ENCODE measurements at regions not wholly inside any gene's neighbourhood (a gene's known extent, or its start where the extent isn't known, plus 50 kb on each side); places are given as distances from the start of the nearest gene placed in this dataset.

DNA sequence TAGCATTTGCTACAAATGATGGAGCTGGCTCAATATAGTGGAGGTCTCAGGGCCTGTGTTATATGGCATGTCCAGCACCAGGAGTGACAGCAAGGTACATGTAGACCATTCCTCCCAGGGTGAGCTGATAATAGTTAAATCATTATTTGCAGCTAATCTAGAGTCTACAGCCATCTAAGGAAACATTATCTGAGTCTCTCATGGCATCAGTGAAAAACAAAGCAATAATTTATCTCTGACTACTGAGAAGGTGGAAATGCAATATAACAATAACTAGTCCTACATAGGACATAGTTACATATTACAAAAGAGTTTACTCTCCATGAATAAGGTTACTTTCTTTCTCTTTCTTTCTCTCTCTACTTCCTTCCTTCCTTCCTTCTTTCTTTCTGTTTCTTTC is 143.4 kb upstream of the KCNK2 start:
- Histone ChIP-seq H3K36me3 (replicated peaks in 1 of 2; ENCODE audit: control insufficient read depth in 1 of 2, insufficient read depth in 2 of 2, low read length in 1 of 2) (no peaks in the 10 kb centered on the region), H3K4me3 (ENCODE audit: low read depth in 2 of 2, low read length in 1 of 2) (no peak overlapping the region), H3K79me2 (ENCODE audit: insufficient read depth) (no peaks in the 10 kb centered on the region), H3K4me1 (ENCODE audit: control insufficient read depth in 1 of 2, insufficient read depth in 2 of 2, low read depth in 1 of 2, low read length in 1 of 2) (no peaks in the 10 kb centered on the region; a peak in 2 of 4 replicates), H3F3A (replicated peaks; ENCODE audit: insufficient read depth) (no peaks in the 10 kb centered on the region), H3K27ac (ENCODE audit: low read depth in 2 of 2, low read length in 1 of 2) (no peak overlapping the region), H3K4me2 (no peak overlapping the region), H3K9me2 (no peaks in the 10 kb centered on the region), H2AFZ (ENCODE audit: low read depth) (no peak overlapping the region), H3K27me3 (ENCODE audit: insufficient read depth) (no peaks in the 10 kb centered on the region), H3K9me3 (no peaks in the 10 kb centered on the region), H3K9ac (no peak overlapping the region), H4K20me1 (ENCODE audit: insufficient read depth) (no peaks in the 10 kb centered on the region)
- no peak for DNase-seq
- ChIA-PET CTCF (no interaction called here), POLR2A (no interaction called here)
- TF ChIP-seq JUND (IDR thresholded peaks at IDR 0.05) (no peak), MEF2A (IDR thresholded peaks at IDR 0.05; ENCODE audit: borderline replicate concordance, low read depth) (no peak)

DNA sequence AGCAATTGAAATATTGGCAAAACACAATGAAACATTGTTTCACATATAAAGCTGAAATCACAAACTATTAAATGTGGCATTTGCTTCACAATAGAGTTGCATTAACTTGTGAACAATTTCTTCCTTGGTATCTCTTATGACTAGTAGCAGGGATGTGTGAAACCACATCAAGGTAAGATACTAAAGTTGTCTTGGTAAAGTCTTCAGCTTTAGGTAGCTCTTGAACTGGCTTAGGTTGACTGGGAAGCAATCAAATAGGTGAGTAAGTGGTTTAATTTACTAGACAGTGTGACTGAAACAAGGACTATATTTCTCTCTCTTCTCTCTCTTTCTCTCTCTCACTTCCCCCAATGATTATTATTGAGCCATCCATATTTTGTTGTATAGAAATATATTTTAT is 141.5 kb upstream of the KCNK2 start:
- Histone ChIP-seq H4K20me1 (ENCODE audit: insufficient read depth) (no peaks in the 10 kb centered on the region), H3K4me1 (ENCODE audit: control insufficient read depth in 1 of 2, insufficient read depth in 2 of 2, low read depth in 1 of 2, low read length in 1 of 2) (no peaks in the 10 kb centered on the region; a peak in 1 of 4 replicates), H3K27ac (ENCODE audit: low read depth in 2 of 2, low read length in 1 of 2) (no peak overlapping the region), H3K79me2 (ENCODE audit: insufficient read depth) (no peaks in the 10 kb centered on the region), H3K9ac (no peak overlapping the region), H3K9me2 (no peaks in the 10 kb centered on the region), H3K4me3 (ENCODE audit: low read depth in 2 of 2, low read length in 1 of 2) (no peak overlapping the region), H3K27me3 (ENCODE audit: insufficient read depth) (no peaks in the 10 kb centered on the region), H3F3A (replicated peaks; ENCODE audit: insufficient read depth) (no peaks in the 10 kb centered on the region), H3K9me3 (no peaks in the 10 kb centered on the region), H3K4me2 (no peak overlapping the region), H2AFZ (ENCODE audit: low read depth) (no peak overlapping the region), H3K36me3 (replicated peaks in 1 of 2; ENCODE audit: control insufficient read depth in 1 of 2, insufficient read depth in 2 of 2, low read length in 1 of 2) (no peaks in the 10 kb centered on the region)
- CTCF ChIA-PET: no interaction called here
- DNase-seq: no peak
- POLR2A ChIA-PET: no interaction called here
- TF ChIP-seq SMC3 (IDR thresholded peaks at IDR 0.05; ENCODE audit: low read depth, low read length) (no peak), ELF1 (IDR thresholded peaks at IDR 0.05) (no peak), NFIC (IDR thresholded peaks at IDR 0.05; ENCODE audit: borderline replicate concordance) (no peak), MEF2A (IDR thresholded peaks at IDR 0.05; ENCODE audit: borderline replicate concordance, low read depth) (no peak), RAD21 (IDR thresholded peaks at IDR 0.05; ENCODE audit: low read length) (no peak), TEAD4 (IDR thresholded peaks at IDR 0.05; ENCODE audit: borderline replicate concordance, insufficient read depth) (no peak), FOXM1 (IDR thresholded peaks at IDR 0.05; ENCODE audit: low read depth) (no peak), JUND (IDR thresholded peaks at IDR 0.05) (no peak)
- TF ChIP-seq, protein P1, sequence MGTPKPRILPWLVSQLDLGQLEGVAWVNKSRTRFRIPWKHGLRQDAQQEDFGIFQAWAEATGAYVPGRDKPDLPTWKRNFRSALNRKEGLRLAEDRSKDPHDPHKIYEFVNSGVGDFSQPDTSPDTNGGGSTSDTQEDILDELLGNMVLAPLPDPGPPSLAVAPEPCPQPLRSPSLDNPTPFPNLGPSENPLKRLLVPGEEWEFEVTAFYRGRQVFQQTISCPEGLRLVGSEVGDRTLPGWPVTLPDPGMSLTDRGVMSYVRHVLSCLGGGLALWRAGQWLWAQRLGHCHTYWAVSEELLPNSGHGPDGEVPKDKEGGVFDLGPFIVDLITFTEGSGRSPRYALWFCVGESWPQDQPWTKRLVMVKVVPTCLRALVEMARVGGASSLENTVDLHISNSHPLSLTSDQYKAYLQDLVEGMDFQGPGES (IDR thresholded peaks at IDR 0.05; ENCODE audit: low read depth, low read length): no peak
- TF ChIP-seq, protein P2, sequence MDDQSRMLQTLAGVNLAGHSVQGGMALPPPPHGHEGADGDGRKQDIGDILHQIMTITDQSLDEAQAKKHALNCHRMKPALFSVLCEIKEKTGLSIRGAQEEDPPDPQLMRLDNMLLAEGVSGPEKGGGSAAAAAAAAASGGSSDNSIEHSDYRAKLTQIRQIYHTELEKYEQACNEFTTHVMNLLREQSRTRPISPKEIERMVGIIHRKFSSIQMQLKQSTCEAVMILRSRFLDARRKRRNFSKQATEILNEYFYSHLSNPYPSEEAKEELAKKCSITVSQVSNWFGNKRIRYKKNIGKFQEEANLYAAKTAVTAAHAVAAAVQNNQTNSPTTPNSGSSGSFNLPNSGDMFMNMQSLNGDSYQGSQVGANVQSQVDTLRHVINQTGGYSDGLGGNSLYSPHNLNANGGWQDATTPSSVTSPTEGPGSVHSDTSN (IDR thresholded peaks at IDR 0.05): no peak
- TF ChIP-seq, protein P3, sequence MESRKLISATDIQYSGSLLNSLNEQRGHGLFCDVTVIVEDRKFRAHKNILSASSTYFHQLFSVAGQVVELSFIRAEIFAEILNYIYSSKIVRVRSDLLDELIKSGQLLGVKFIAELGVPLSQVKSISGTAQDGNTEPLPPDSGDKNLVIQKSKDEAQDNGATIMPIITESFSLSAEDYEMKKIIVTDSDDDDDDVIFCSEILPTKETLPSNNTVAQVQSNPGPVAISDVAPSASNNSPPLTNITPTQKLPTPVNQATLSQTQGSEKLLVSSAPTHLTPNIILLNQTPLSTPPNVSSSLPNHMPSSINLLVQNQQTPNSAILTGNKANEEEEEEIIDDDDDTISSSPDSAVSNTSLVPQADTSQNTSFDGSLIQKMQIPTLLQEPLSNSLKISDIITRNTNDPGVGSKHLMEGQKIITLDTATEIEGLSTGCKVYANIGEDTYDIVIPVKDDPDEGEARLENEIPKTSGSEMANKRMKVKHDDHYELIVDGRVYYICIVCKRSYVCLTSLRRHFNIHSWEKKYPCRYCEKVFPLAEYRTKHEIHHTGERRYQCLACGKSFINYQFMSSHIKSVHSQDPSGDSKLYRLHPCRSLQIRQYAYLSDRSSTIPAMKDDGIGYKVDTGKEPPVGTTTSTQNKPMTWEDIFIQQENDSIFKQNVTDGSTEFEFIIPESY (IDR thresholded peaks at IDR 0.05; ENCODE audit: borderline replicate concordance, low read depth): no peak

Data from SK-N-SH (cell line).